VCaP (cell line): ENCODE measurements at regions not wholly inside any gene's neighbourhood (a gene's known extent, or its start where the extent isn't known, plus 50 kb on each side); places are given as distances from the start of the nearest gene placed in this dataset.
"Not testable (repeated sequence)": the region's sequence is repeated elsewhere in the genome, so short reads cannot be mapped to it uniquely, and the experiment has no call there.

Experiments used
- H3K27ac ChIP-seq: fragments of 450-650 bp; 2 replicates; pipeline ENCODE4 v1.5.1; 2017
- CTCF ChIP-seq: fragments of 450-650 bp; conservative IDR thresholded peaks from 2 replicates; pipeline ENCODE4 v1.5.1; 2017; ENCODE audit warnings: mild to moderate bottlenecking, moderate library complexity

DNA sequence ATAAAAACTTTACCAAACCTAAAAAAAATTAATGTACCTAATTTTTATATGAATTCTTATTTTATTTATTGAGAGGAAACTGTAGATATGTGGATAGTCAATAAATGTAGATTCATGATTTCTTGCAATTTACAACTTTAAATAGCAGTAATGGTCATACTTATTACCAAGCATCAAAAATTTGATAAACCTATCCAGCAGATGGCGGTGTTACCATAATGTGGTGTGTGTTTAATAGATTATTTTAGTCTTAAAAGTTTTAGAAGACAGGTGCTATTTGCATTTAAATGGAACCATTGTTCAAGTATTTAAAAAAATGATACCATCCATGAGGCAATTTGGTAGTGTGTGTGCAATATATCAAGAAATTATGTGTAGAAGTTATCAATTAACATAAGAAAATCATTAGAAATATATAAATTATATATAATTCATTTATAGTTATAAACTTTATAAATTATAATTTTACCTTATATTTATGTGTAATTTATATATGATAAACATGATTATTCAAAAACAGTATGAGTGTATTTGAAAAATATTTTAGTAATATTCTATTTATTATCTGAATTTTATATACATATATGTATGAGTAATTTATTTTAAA lies 176.0 kb upstream of the BCHE start:
- H3K27ac ChIP-seq, result no peak overlapping the region
- TF ChIP-seq CTCF, result peak; percentile 75

DNA sequence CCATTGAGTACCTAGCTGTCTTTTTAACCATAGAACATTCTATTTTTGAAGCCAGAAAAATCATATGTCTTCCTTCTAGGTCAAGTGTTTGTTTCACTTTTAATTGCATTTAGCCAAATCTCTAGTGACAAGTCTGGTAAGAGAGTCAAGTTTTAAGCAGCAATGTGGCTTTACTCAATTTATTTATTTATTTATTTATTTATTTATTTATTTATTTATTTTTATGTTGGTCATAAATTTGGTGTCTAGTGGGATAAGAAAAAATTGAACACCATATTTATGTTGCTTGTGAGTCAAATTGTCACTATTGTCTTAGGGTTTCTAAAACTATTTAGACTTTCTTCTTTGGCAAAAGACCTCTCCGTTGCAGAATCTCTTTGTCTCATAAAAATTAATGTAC lies 174.5 kb upstream of the BCHE start:
- no peak overlapping the region for H3K27ac ChIP-seq
- TF ChIP-seq CTCF, result no peak

- no peak overlapping the region for H3K27ac ChIP-seq
- no peak for TF ChIP-seq CTCF
Observed at GRCh38 chr3:166005126-166005525, 167.9 kb upstream of the BCHE start.

DNA sequence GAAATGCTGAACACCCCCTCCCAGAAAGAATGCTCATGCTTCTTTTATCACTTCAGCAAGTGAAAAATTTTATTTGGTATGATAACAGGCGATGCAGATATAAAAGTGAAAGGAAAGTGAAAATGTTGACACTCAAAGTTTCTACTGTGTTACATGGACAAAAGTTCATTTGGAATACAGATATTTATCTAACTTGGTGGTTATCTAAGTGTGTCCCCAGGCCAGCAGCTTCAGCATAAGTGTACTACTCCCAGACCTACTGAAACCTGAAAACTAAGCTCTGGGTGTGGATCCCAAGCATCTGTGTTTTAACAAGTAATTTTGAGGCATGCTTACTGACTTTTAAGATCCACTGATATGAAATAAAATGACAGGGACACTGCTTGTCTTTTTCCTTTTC lies 157.1 kb upstream of the BCHE start:
- no peak for TF ChIP-seq CTCF

DNA sequence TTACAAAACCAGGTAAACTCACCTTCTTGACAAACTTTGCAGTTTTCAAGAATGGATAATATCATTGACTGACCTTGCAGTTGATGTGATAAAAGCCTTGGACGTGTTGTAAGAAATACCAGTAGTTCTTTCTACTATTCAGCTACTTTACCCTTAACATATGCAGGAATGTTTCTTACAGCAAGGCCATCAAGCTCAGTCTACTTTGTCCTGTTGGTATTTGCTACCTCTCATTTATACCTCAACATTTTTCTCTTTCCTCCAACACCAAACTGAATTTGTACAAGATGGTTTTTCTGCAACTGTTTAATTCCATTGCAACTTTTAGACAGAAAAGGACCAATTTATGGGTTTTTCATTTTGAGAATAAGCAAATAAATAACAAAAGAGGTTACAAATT lies 147.4 kb upstream of the BCHE start:
- TF ChIP-seq CTCF, result no peak
- no peak overlapping the region for H3K27ac ChIP-seq

More for the DNA sequence above, 157.1 kb upstream of the BCHE start:
- H3K27ac ChIP-seq, result no peak overlapping the region

DNA sequence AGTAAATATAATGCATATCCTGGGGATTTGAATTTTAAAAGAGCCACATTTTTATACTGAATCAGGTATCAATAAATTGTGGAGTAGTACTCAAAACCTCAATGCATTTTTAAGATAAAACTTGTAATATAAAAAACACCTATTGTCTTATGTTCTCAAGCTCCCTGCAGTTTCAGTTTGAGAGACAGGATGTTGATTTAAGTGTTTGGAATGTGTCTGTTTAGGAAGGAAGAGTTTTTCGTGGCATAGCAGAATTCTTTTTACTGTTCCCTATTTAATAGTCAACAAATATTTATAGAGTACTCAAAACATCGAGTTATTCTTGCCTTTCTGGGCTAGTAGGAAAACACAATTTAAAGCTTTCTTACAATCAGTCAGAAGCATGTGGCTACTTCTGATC lies 146.1 kb upstream of the BCHE start:
- TF ChIP-seq CTCF, result no peak
- H3K27ac ChIP-seq, result no peak overlapping the region

DNA sequence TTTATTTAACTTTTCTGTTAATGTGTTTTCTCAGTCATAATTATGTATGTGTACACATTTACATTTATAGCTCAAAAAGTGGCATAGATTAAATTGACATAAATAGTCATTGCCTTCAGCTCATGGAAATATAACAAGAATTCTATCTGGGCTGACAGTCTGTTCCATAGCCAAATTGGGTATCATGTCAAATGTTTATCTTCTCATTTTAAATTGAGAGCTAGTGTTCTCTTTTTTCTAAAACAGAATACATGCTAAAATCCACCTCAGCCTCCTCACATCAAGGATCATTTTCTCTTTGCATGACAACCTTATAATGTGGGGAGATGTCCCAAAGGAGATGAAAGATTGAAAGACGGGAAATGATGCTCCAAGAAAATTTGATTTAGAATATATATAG lies 144.1 kb upstream of the BCHE start:
- no peak overlapping the region for H3K27ac ChIP-seq
- no peak for TF ChIP-seq CTCF

- not testable (repeated sequence) for H3K27ac ChIP-seq
Observed at GRCh38 chr3:165960825-165961224, 123.6 kb upstream of the BCHE start.
